Naive thymus-derived CD4-positive, alpha-beta T cell (primary cell): ENCODE measurements at regions not wholly inside any gene's neighbourhood (a gene's known extent, or its start where the extent isn't known, plus 50 kb on each side); places are given as distances from the start of the nearest gene placed in this dataset.
A peak's percentile ranks its signal among the peaks of the same experiment; 100 is the strongest.

Experiments
- ATAC-seq: fragments of 150-1000 bp; cut with Tn5 transposase; 2 replicates; pipeline ENCODE4 v1.10.0; 2021; ENCODE audit warnings: mild to moderate bottlenecking, moderate library complexity
- CTCF ChIA-PET: fragments of 350-600 bp; sonication (Branson Sonifier 250); formaldehyde crosslinking; loops from one replicate; lab custom pipeline; 2021; ENCODE audit warnings: antibody characterized with exemption; lab: Charles Lee
- POLR2A ChIA-PET: fragments of 350-600 bp; sonication (Branson Sonifier 250); formaldehyde crosslinking; loops from one replicate; lab custom pipeline; 2021; ENCODE audit warnings: antibody characterized with exemption, inconsistent platforms; lab: Charles Lee
- DNase-seq, 9 donors: peaks; one replicate each; pipeline versions ENCODE4 v3.0.0 to v3.0.0-alpha.2; 2020 to 2022; ENCODE audit warnings: mixed read lengths in 1 of 9
- H3K27ac ChIP-seq: one replicate; pipeline ENCODE4 v1.7.0; 2013; ENCODE audit warnings: mild to moderate bottlenecking, low read depth, low read length, moderate library complexity
- H3K27me3 ChIP-seq, 2 donors: one replicate each; pipeline ENCODE4 v1.7.0; 2013; ENCODE audit warnings: low read length in 2 of 2, mild to moderate bottlenecking in 2 of 2, moderate library complexity in 2 of 2; ENCODE audit not compliant: control insufficient read depth in 2 of 2, insufficient read depth in 2 of 2
- H3K36me3 ChIP-seq, 3 experiments: 1 replicate in 2 of 3; 2 replicates in 1 of 3; pipeline ENCODE4 v1.7.0; 2013; ENCODE audit warnings: low read length in 3 of 3, mild to moderate bottlenecking in 3 of 3, moderate library complexity in 1 of 3; ENCODE audit not compliant: insufficient read depth in 3 of 3, control insufficient read depth in 2 of 3
- H3K4me1 ChIP-seq, 2 donors: one replicate each; pipeline ENCODE4 v1.7.0; 2013; ENCODE audit warnings: low read length in 2 of 2, mild to moderate bottlenecking in 2 of 2, moderate library complexity in 1 of 2; ENCODE audit not compliant: control insufficient read depth in 2 of 2, insufficient read depth in 2 of 2
- H3K4me3 ChIP-seq: 2 replicates; pipeline ENCODE4 v1.7.0; 2013; ENCODE audit warnings: mild to moderate bottlenecking, low read length
- H3K9me3 ChIP-seq, 3 experiments: 1 replicate in 2 of 3; 2 replicates in 1 of 3; pipeline ENCODE4 v1.7.0; 2013; ENCODE audit warnings: low read length in 3 of 3; ENCODE audit not compliant: control insufficient read depth in 2 of 3
- H3K27ac Mint-ChIP-seq, 9 donors: one replicate each; pipeline ENCODE4 v1.8.0; 2020 to 2022; ENCODE audit warnings: mixed read lengths in 9 of 9, mild to moderate bottlenecking in 8 of 9, moderate library complexity in 5 of 9, inconsistent platforms in 2 of 9
- H3K27me3 Mint-ChIP-seq, 5 donors: one replicate each; pipeline ENCODE4 v1.8.0; 2021 to 2022; ENCODE audit warnings: mixed read lengths in 5 of 5, mild to moderate bottlenecking in 1 of 5
- H3K36me3 Mint-ChIP-seq, 5 donors: one replicate each; pipeline ENCODE4 v1.8.0; 2020 to 2022; ENCODE audit warnings: mixed read lengths in 5 of 5, mild to moderate bottlenecking in 3 of 5, inconsistent platforms in 1 of 5
- H3K4me1 Mint-ChIP-seq, 7 donors: one replicate each; pipeline ENCODE4 v1.8.0; 2020 to 2022; ENCODE audit warnings: mixed read lengths in 7 of 7, mild to moderate bottlenecking in 3 of 7, inconsistent platforms in 1 of 7
- H3K4me3 Mint-ChIP-seq, 10 donors: one replicate each; pipeline ENCODE4 v1.8.0; 2020 to 2022; ENCODE audit warnings: mild to moderate bottlenecking in 10 of 10, mixed read lengths in 10 of 10, moderate library complexity in 6 of 10, inconsistent platforms in 2 of 10
- H3K9me3 Mint-ChIP-seq, 11 donors: one replicate each; pipeline ENCODE4 v1.8.0; 2020 to 2022; ENCODE audit warnings: mixed read lengths in 11 of 11, mild to moderate bottlenecking in 4 of 11, inconsistent platforms in 1 of 11, moderate library complexity in 1 of 11
- intact Hi-C, 2 donors: fragments of 100-400 bp; cut with micrococcal nuclease; formaldehyde crosslinking; loops; one replicate each; pipeline ENCODE4 v1.15.1; 2023

DNA sequence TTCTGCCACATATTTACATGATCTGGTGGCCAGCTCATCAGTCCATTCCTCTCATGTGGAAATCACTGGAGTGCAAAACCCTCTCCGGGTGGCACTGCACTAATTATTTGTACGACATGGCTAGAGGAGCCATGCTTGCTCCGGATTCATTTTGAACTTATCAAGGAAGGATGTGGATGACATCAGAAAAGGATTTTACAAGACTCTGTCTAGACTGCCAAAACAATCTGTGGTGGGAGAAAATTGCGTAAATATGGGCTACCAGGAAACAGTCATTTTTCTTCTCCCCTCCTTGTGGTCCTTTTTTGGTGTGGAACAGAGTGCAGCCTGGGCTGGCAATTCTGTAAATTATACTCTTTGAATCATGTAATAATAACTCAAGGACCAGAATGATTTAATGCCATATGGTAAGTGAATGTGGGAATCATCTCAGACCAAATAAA lies 123.4 kb upstream of the IFNE start:
- Histone ChIP-seq H3K36me3 (no peaks in the 10 kb centered on the region), H3K9me3 (no peaks in the 10 kb centered on the region), H3K4me1 (no peaks in the 10 kb centered on the region), H3K27me3 (no peaks in the 10 kb centered on the region), H3K27ac (no peak overlapping the region), H3K4me3 (no peak overlapping the region)
- no peak overlapping the region for H3K27ac Mint-ChIP-seq
- H3K4me3 Mint-ChIP-seq, result no peak overlapping the region
- POLR2A ChIA-PET, result no interaction called here
- H3K36me3 Mint-ChIP-seq, result peaks cover 0 to 2% (median 0%) of the 10 kb centered on the region in 5 donors
- DNase-seq, result no peak
- CTCF ChIA-PET, result interaction anchor here (0.6 kb wide), 1 partner anchor 31 kb away, joined by 3 read pairs; no protein-coding TSS in a partner anchor
- ATAC-seq, result no peak
- intact Hi-C loops, result no loop called here
- peaks cover 0 to 4% (median 0%) of the 10 kb centered on the region in 11 donors for H3K9me3 Mint-ChIP-seq
- H3K4me1 Mint-ChIP-seq, result peaks cover 0 to 58% (median 28%) of the 10 kb centered on the region in 7 donors
- H3K27me3 Mint-ChIP-seq, result peaks cover 0 to 13% (median 0%) of the 10 kb centered on the region in 5 donors

DNA sequence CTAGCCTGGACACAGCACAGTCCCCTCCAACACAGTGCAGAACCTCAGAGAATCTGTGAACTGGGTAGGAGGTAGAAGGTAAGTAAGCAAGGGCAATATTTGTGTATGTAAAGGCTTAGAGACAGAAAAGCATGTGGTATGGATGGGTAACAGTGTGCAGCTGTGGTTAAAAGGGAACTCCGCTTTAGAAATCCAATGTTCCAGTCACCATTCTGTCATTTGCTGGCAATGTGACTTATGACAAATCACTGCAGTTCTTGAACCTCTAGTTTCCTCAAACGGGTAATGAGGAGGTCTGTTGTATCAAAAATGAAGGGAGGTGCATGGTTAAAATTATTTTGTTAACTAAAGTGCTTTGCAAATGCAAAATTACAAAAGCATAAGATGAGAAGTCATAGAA lies 125.5 kb upstream of the IFNE start:
- CTCF ChIA-PET, result no interaction called here

DNA sequence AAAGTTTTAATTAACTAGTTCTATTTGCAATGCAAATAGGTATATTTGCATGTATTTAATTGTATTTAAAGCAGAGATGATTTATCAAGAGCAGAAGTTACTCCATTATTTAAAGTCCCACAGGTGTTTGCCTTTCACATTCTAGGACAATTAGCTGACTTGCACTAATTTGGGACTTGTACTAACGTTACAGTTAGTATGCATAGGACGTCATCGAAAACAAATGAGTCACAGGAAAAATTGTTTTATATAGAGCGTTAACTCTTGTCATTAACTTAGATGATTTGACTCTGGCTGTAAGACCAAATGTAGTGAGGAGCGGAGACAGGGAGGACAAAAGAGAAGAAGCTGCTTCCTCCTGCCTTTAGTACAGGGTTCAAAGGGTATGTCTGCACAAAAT lies 126.1 kb upstream of the IFNE start:
- Mint-ChIP-seq H3K36me3 (peaks cover 0 to 2% (median 0%) of the 10 kb centered on the region in 5 donors), H3K9me3 (peaks cover 0 to 6% (median 0%) of the 10 kb centered on the region in 11 donors), H3K4me3 (no peak overlapping the region), H3K27ac (peak overlapping the region in 1 of 9 donors; percentile 51), H3K27me3 (peaks cover 0 to 13% (median 0%) of the 10 kb centered on the region in 5 donors), H3K4me1 (peaks cover 8 to 78% (median 50%) of the 10 kb centered on the region in 7 donors)
- no peaks in the 10 kb centered on the region for H3K9me3 ChIP-seq
- H3K27ac ChIP-seq, result no peak overlapping the region
- H3K4me1 ChIP-seq, result peaks cover 16 to 25% of the 10 kb centered on the region in 2 donors
- H3K27me3 ChIP-seq, result no peaks in the 10 kb centered on the region
- CTCF ChIA-PET, result no interaction called here
- ATAC-seq (no peak), DNase-seq (no peak)
- intact Hi-C loops, result no loop called here
- H3K36me3 ChIP-seq, result no peaks in the 10 kb centered on the region
- POLR2A ChIA-PET, result no interaction called here
- H3K4me3 ChIP-seq, result no peak overlapping the region

More for the DNA sequence above, 125.5 kb upstream of the IFNE start:
- Histone ChIP-seq H3K4me1 (peaks cover 16 to 18% of the 10 kb centered on the region in 2 donors), H3K27me3 (no peaks in the 10 kb centered on the region), H3K4me3 (no peak overlapping the region), H3K36me3 (no peaks in the 10 kb centered on the region), H3K9me3 (no peaks in the 10 kb centered on the region), H3K27ac (no peak overlapping the region)
- POLR2A ChIA-PET, result no interaction called here
- intact Hi-C loops, result no loop called here
- H3K27ac Mint-ChIP-seq, result peak overlapping the region in 1 of 9 donors; percentile 56
- no peak overlapping the region for H3K4me3 Mint-ChIP-seq
- peaks cover 0 to 6% (median 0%) of the 10 kb centered on the region in 11 donors for H3K9me3 Mint-ChIP-seq
- H3K27me3 Mint-ChIP-seq, result peaks cover 0 to 13% (median 0%) of the 10 kb centered on the region in 5 donors
- DNase-seq (no peak), ATAC-seq (no peak)
- peaks cover 5 to 72% (median 47%) of the 10 kb centered on the region in 7 donors for H3K4me1 Mint-ChIP-seq
- peaks cover 0 to 2% (median 0%) of the 10 kb centered on the region in 5 donors for H3K36me3 Mint-ChIP-seq

DNA sequence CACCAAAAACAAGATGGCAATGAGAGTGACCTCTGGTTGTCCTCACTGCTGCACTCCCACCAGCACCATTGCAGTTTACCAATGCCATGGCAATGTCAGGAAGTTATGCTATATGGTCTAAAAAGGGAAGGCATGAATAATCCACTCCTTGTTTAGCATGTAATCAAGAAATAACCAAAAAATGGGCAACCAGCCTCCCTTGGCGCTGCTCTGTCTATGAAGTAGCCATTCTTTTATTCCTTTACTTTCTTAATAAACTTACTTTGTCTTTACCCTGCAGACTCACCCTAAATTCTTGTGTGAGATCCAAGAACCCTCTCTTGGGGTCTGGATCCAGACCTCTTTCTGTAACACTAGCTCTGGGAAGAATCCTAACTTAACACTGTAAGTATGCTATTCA lies 127.4 kb upstream of the IFNE start:
- no peak for ATAC-seq
- peak overlapping the region in 1 of 10 donors; percentile 12 for H3K4me3 Mint-ChIP-seq
- H3K4me3 ChIP-seq, result no peak overlapping the region
- H3K36me3 ChIP-seq, result no peaks in the 10 kb centered on the region
- H3K27me3 ChIP-seq, result no peaks in the 10 kb centered on the region
- ChIA-PET POLR2A (no interaction called here), CTCF (interaction anchor here (0.7 kb wide), 1 partner anchor 34 kb away, joined by 3 read pairs; no protein-coding TSS in a partner anchor)
- H3K27ac Mint-ChIP-seq, result no peak overlapping the region
- H3K9me3 ChIP-seq, result no peaks in the 10 kb centered on the region
- H3K36me3 Mint-ChIP-seq, result peaks cover 0 to 2% (median 0%) of the 10 kb centered on the region in 5 donors
- peaks cover 0 to 6% (median 0%) of the 10 kb centered on the region in 11 donors for H3K9me3 Mint-ChIP-seq
- DNase-seq, result no peak
- peaks cover 16 to 33% of the 10 kb centered on the region in 2 donors for H3K4me1 ChIP-seq
- peaks cover 0 to 6% (median 0%) of the 10 kb centered on the region in 5 donors for H3K27me3 Mint-ChIP-seq
- no peak overlapping the region for H3K27ac ChIP-seq
- intact Hi-C loops, result no loop called here
- H3K4me1 Mint-ChIP-seq, result peaks cover 11 to 82% (median 58%) of the 10 kb centered on the region in 7 donors

DNA sequence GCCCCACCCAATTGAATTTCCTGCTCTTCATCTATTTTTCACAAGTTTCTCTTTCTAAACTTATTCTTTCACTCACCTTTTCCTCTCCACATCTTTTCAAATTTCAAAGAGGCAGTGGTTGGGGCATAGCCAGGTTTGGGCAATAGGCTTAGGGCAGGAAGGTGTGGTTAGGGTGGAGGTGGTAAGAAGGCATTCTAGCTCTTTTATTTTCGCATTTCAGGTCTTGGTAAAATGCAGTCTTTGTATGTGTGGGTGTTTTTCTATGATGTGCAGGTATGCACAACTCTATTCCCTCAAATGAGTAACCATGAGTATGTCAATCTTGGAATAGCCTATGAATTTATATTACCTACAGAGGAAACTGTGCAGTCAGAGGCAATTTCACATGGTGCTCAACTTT lies 129.8 kb upstream of the IFNE start:
- peaks cover 13 to 90% (median 72%) of the 10 kb centered on the region in 7 donors for H3K4me1 Mint-ChIP-seq
- Histone ChIP-seq H3K4me1 (peaks cover 23 to 44% of the 10 kb centered on the region in 2 donors), H3K36me3 (no peaks in the 10 kb centered on the region), H3K27me3 (no peaks in the 10 kb centered on the region), H3K27ac (no peak overlapping the region), H3K4me3 (peak overlapping the region; percentile 10), H3K9me3 (no peaks in the 10 kb centered on the region)
- ChIA-PET CTCF (no interaction called here), POLR2A (interaction anchor here (0.6 kb wide), 1 partner anchor 51 kb away, joined by 3 read pairs; no protein-coding TSS in a partner anchor)
- H3K4me3 Mint-ChIP-seq, result peak overlapping the region; percentile 57 to 79 (median 68)
- no peaks in the 10 kb centered on the region for H3K36me3 Mint-ChIP-seq
- DNase-seq (peak in 7 of 9 donors; percentile 14 to 64 (median 57)), ATAC-seq (peak; percentile 80)
- intact Hi-C loops, result loop anchor here (1.0 to 5.0 kb wide), 6 partner anchors 21 to 175 kb away; no protein-coding TSS in a partner anchor
- peaks cover 0 to 4% (median 0%) of the 10 kb centered on the region in 11 donors for H3K9me3 Mint-ChIP-seq
- peak overlapping the region; percentile 14 to 85 (median 75) for H3K27ac Mint-ChIP-seq
- H3K27me3 Mint-ChIP-seq, result no peaks in the 10 kb centered on the region

DNA sequence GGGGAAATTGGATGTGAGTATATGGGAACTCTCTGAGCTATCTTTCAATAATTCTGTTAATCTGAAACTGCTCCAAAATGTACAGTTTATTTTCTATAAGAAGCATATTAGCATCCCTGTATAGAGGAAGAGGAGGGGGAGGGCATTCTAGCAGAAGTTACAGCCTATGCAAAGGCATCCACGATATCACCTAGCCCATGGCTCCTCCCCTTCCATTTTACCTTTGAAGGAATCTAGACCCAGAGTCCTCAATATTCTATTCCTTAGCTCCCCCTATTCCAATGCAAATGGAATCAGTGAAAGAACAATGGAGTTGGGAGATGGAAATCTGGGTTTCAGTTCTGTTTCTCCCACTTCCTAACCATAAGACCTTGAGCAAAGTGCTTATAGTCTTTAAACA lies 132.9 kb upstream of the IFNE start:
- DNase-seq (no peak), ATAC-seq (no peak)
- peaks cover 0 to 4% (median 0%) of the 10 kb centered on the region in 5 donors for H3K27me3 Mint-ChIP-seq
- no peaks in the 10 kb centered on the region for H3K27me3 ChIP-seq
- H3K36me3 ChIP-seq, result no peaks in the 10 kb centered on the region
- peaks cover 13 to 62% (median 51%) of the 10 kb centered on the region in 7 donors for H3K4me1 Mint-ChIP-seq
- H3K9me3 ChIP-seq, result no peaks in the 10 kb centered on the region
- ChIA-PET POLR2A (no interaction called here), CTCF (no interaction called here)
- H3K27ac Mint-ChIP-seq, result peak overlapping the region in 3 of 9 donors; percentile 8 to 81 (median 35)
- H3K27ac ChIP-seq, result no peak overlapping the region
- no peak overlapping the region for H3K4me3 ChIP-seq
- intact Hi-C loops, result loop anchor here in 1 of 2 donors (5.0 kb wide), 1 partner anchor 42 kb away; no protein-coding TSS in a partner anchor
- peak overlapping the region in 4 of 10 donors; percentile 16 to 50 (median 26) for H3K4me3 Mint-ChIP-seq
- no peaks in the 10 kb centered on the region for H3K36me3 Mint-ChIP-seq
- H3K4me1 ChIP-seq, result peaks cover 23 to 44% of the 10 kb centered on the region in 2 donors
- H3K9me3 Mint-ChIP-seq, result peaks cover 0 to 3% (median 0%) of the 10 kb centered on the region in 11 donors
